ENCODE measurements at regions not wholly inside any gene's neighbourhood (a gene's known extent, or its start where the extent isn't known, plus 50 kb on each side); places are given as distances from the start of the nearest gene placed in this dataset.

GRCh38 chr2:37829616-37830395, 95.3 kb upstream of the RMDN2 start:
- no peaks in the 10 kb centered on the region for H3K9me3 ChIP-seq
- no peak for ATAC-seq (ENCODE audit: insufficient number of reproducible peaks, low FRiP score, low read depth)
- H3K4me3 ChIP-seq = no peak overlapping the region
- no peaks in the 10 kb centered on the region for H3K27me3 ChIP-seq (replicated peaks; ENCODE audit: insufficient read depth)
- DNase-seq (ENCODE audit: low spot score) = no peak
- TF ChIP-seq CTCF (IDR thresholded peaks at IDR 0.05) = no peak
- peak overlapping the region in 1 of 2 donors; percentile 13 for H3K27ac ChIP-seq
- peaks cover 4 to 52% of the 10 kb centered on the region in 2 donors for H3K4me1 ChIP-seq (ENCODE audit: control insufficient read depth in 1 of 2, low read depth in 2 of 2)
- no peaks in the 10 kb centered on the region for H3K36me3 ChIP-seq

DNA sequence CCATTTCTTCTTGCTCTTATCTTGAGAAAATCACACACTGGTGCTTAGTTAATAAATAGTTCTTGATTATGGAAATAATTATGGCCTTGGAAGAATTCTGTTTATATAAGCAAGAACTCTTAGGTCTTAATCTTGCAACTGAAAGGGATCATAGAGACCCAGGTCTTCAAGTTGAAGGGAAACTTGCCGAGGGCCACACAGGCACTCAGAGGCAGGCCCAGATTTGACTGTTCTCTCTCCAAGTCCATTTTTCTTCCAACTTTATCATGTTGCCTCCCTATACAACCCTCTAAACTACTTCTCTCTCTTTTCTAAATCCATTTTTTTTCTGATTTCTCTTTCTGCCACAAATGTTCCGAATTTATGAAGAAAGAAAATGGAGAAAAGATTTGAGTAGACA, 94.5 kb upstream of the RMDN2 start:
- DNase-seq (ENCODE audit: low spot score) (no peak), ATAC-seq (ENCODE audit: insufficient number of reproducible peaks, low FRiP score, low read depth) (no peak)
- Histone ChIP-seq H3K36me3 (no peaks in the 10 kb centered on the region), H3K4me3 (no peak overlapping the region), H3K27me3 (replicated peaks; ENCODE audit: insufficient read depth) (no peaks in the 10 kb centered on the region), H3K27ac (peak overlapping the region in 1 of 2 donors; percentile 5), H3K4me1 (ENCODE audit: control insufficient read depth in 1 of 2, low read depth in 2 of 2) (peaks cover 4 to 52% of the 10 kb centered on the region in 2 donors), H3K9me3 (no peaks in the 10 kb centered on the region)
- TF ChIP-seq CTCF (IDR thresholded peaks at IDR 0.05) = no peak

- H3K27ac ChIP-seq = peak overlapping the region in 1 of 2 donors; percentile 5
- no peaks in the 10 kb centered on the region for H3K36me3 ChIP-seq
- no peaks in the 10 kb centered on the region for H3K27me3 ChIP-seq (replicated peaks; ENCODE audit: insufficient read depth)
- TF ChIP-seq CTCF (IDR thresholded peaks at IDR 0.05) = no peak
- H3K4me1 ChIP-seq (ENCODE audit: control insufficient read depth in 1 of 2, low read depth in 2 of 2) = peaks cover 4 to 46% of the 10 kb centered on the region in 2 donors
- DNase-seq (ENCODE audit: low spot score) = no peak
- no peak overlapping the region for H3K4me3 ChIP-seq
- ATAC-seq (ENCODE audit: insufficient number of reproducible peaks, low FRiP score, low read depth) = no peak
- H3K9me3 ChIP-seq = no peaks in the 10 kb centered on the region
Measured at GRCh38 chr2:37831081-37831780, 93.9 kb upstream of the RMDN2 start.

GRCh38 chr2:37832590-37833197, 92.4 kb upstream of the RMDN2 start:
- Histone ChIP-seq H3K36me3 (no peaks in the 10 kb centered on the region), H3K4me3 (no peak overlapping the region), H3K27ac (no peak overlapping the region), H3K4me1 (ENCODE audit: control insufficient read depth in 1 of 2, low read depth in 2 of 2) (peaks cover 4 to 32% of the 10 kb centered on the region in 2 donors), H3K9me3 (no peaks in the 10 kb centered on the region), H3K27me3 (replicated peaks; ENCODE audit: insufficient read depth) (no peaks in the 10 kb centered on the region)
- TF ChIP-seq CTCF (IDR thresholded peaks at IDR 0.05) = peak; percentile 79
- DNase-seq (ENCODE audit: low spot score) (peak; percentile 81), ATAC-seq (ENCODE audit: insufficient number of reproducible peaks, low FRiP score, low read depth) (no peak)

GRCh38 chr2:37833423-37833822, 91.7 kb upstream of the RMDN2 start:
- Histone ChIP-seq H3K4me1 (ENCODE audit: control insufficient read depth in 1 of 2, low read depth in 2 of 2) (peaks cover 4 to 25% of the 10 kb centered on the region in 2 donors), H3K4me3 (no peak overlapping the region), H3K36me3 (no peaks in the 10 kb centered on the region), H3K27me3 (replicated peaks; ENCODE audit: insufficient read depth) (no peaks in the 10 kb centered on the region), H3K9me3 (no peaks in the 10 kb centered on the region), H3K27ac (no peak overlapping the region)
- DNase-seq (ENCODE audit: low spot score) (no peak), ATAC-seq (ENCODE audit: insufficient number of reproducible peaks, low FRiP score, low read depth) (no peak)
- no peak for TF ChIP-seq CTCF (IDR thresholded peaks at IDR 0.05)

Data from thoracic aorta (tissue), 2 donors.